ENCODE measurements at regions not wholly inside any gene's neighbourhood (a gene's known extent, or its start where the extent isn't known, plus 50 kb on each side); places are given as distances from the start of the nearest gene placed in this dataset.

DNA sequence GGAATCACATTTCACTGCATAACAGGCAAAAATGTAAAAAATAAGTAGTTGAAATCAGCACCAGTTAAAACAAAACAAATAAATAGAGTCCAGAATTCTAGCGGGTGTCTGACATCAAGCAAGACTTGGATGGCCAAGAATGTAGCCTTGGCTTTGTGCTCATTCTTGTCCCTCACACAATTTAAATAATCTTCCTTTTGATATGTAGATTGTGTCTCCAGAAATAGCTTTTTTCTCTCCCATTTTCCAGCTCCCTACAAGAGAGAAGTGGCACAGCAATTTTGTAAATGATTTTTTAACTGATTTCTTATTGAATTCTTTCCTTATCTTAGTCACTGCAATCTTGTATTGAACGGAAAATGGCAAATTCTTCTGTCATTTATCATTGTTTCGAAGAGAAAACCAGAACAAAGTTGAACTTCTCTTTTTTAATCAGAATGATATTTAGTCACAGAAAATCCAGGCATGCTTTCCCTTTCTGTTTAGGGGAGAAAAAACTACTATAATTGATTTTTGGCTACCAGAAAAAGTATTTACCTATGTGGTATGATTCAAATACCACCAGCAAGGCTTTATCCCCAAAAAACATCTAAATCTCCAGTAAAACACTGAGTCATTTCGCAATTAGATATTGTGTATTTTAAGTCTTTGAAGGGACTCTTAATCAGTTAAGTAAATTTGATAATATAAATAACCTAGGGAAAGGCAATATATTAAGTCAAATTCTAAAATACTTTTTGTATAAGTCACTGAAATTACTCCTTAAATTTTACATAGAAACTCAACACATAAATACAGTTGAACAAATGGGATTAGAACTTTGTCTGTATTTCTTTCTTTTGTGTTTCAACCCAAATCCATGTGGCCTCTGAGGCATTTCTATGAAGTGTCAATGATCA, 481.7 kb downstream of the GBE1 start:
- DNase-seq (ENCODE audit: low read depth in 2 of 2), result no peak

DNA sequence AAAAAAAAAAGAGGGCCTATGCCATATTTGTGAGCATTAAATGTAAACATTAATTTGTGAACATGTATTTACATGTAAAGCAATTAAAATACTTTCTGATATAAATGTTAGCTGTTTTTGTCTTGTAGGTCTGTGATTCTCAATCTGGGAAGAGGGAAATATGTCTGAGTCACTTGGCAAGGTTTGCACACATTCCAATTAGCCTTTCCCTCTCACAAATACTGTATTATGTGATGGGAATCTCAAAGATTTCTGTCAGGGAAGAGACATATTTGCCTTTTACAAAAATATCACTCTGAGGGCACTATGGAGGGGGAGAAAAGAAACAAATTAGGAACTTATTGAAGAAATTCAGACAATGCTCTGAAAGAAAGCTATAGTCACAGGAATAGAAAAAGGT, 483.6 kb downstream of the GBE1 start:
- DNase-seq (ENCODE audit: low read depth in 2 of 2), result no peak

DNA sequence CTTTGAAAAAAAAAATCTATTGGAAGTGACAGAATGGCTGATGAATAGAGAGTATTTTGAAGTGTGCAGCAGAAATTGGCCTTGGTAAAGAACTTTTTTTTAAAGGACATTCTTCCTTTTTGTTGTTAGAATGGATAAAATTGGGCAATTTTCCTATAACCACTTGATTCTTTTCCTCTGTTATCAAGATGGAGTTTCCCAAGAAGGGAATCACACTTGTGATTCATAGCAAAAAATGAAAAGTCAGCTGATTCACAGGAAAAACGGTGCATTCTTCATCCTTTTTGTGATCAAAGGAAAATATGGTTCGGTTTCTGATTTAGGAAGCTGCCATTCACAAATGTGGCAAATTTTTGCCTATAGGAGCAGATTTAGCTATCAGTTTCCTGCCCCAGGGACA, 486.8 kb downstream of the GBE1 start:
- no peak for DNase-seq (ENCODE audit: low read depth in 2 of 2)

DNA sequence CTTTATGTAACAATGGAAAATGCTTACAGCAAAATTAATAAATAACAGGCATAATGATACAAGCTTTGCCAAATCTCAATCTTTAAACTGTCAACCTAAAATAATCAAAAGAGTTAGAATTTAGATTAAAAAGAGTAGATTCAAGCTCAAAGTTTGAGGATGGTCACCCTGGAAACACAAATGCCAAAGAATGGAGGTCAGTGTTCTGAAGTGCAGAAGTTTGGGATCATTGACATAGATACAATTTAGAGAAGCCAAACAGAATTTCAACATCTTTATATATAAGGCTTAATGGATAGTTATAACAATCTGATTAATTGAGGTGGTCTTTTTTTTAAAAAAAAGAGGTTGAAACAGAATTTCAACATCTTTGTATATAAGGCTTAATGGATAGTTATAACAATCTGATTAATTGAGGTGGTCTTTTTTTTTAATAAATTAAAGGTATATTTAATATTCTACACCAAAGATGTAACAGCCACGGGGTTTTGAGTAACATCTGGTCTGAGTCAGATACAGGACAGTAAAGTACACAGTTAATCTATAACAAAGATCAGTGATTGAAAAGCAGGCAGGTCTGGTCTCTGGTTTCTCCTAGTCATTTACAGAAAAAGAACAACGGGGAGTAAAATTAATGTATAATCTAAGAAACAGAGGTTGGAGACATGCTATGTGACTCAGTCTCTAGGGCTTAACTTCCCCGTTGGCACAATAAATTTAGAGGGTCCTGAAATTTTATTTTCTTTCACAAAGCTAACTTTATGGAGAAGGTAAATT, 490.7 kb downstream of the GBE1 start:
- no peak for DNase-seq (ENCODE audit: low read depth in 2 of 2)

DNA sequence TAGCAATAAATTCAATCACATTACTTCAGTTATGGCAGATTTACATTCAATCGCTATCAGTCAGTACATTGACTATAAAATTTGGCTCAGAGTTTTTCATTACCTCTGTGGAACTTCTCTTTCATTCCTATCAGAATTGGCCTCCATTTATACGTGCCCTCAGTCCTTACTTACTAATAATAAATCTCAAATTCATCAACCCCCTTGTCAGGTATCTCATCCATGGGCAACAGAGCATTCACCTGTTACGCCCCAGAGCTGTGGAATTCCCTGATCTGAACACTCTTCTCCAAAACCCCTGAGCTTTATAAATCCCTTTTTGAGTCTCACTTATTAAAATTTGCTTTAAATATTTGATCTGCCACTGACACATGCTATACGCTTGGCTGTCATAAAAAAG, 492.9 kb downstream of the GBE1 start:
- no peak for DNase-seq (ENCODE audit: low read depth in 2 of 2)

DNA sequence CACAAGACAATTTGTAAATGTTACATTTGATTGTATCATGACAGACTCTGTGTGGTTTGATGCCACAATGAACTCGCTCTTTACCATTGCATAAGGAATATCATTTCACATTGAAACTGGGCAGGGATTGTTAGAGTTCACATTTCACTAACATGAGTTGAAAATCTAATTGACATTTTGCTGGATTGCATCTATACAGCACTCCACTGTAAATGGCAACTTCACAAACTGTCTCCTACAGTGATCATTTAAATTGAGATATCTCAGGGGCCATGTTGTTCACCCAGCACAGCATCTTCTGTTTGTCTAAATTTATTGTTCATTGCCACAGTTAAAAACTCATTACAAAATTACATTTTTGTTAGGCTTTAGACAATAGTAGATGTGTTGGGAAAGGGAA, 499.4 kb downstream of the GBE1 start:
- no peak for DNase-seq (ENCODE audit: low read depth in 2 of 2)

DNA sequence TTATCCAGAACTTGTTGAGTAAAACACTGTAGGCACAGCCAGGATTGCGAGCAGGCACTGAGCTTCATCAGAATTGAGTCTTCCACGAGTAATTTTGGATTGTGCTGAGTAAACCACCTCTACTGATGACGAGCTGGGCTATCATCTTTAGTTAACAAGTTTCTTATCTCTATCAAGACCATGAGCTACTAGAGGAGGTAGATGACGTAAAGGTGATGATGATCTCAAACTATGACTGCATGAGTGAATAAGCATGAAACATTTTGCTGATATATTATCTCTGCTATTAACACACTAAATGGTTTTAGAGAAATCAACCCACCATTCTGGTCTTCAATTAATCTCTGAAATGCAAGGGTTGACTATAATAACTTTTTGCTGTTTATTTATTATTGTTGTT, 506.0 kb downstream of the GBE1 start:
- DNase-seq (ENCODE audit: low read depth in 2 of 2), result no peak

DNA sequence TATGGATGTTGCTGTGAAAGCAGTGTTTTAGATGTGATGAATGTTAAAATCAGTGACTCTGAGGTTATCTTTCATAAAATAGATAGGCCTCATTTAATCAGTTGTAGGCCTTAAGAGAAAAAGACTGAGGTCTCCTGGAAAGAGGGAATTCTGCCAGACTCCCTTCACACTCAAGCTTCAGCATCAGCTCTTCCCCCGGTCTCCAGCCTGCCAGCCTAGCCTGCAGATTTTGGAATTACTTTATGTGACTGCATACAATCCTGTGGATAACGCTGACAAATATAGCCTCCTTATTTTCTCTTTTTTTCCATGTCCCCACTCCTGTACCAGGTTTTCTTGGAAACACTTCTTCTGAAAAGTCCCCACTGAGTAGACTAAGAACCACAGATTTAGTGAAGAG, 510.3 kb downstream of the GBE1 start:
- no peak for DNase-seq (ENCODE audit: low read depth in 2 of 2)

DNA sequence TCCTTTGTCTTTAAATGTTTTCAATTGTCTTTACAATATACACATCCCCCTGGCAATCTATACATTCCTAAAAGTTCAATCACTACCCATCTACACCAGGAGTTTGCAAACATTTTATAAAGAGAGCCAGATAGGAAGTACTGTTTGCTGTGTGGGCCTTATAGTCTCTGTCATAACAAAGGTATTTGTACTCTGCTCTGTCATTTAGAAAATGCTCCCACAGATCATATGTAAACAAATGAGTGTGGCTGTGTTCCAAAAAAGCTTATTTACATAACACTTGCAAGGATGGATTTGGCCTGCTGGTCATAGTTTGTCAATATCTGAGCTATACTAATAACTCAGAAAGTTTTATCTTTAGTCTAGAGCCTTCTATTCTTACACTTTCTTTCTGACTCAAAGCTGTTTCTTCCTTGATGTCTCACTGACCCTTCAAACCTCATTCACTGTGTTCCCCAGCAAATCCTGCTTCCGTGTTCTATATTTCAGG, 511.9 kb downstream of the GBE1 start:
- DNase-seq (ENCODE audit: low read depth in 2 of 2), result no peak

DNA sequence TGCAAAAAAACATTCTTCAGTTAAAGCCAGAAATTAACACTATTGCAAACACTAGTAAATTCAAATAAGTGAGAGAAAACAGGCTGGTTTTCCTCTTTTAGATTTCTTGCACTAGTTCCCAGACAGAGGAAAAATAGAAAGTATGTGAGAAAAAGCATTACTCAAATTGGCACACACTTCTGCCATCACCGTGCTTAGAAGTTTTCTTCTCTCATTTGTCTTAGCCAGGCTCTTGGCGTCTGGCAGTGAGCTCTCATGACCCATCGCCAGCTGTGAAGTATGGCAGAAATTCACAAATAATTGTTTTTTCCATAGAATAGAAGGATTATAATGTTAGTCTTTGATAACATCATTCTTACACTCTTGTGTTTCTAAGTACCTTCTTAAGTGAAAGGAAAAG, 515.9 kb downstream of the GBE1 start:
- DNase-seq (ENCODE audit: low read depth in 2 of 2), result no peak

DNA sequence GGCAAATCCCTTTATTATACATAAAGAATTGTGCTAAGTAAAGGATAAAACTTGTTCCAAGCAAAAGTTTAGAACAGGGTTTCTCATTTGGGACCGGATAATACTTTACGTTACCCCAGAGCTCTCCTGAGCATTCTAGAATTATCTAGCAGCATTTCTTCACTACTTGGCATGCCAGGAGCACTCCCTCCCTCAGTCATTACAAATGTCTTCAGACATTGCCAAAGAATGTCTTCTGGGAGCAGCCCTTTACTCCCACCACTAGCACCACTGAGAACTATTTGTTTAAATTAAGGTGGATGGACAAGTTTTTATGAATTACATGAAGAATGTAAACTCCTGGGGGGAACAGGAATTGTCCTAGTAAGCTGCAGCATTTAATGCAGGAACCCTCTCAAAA, 516.4 kb downstream of the GBE1 start:
- no peak for DNase-seq (ENCODE audit: low read depth in 2 of 2)

- DNase-seq (ENCODE audit: low read depth in 2 of 2), result no peak
Observed at GRCh38 chr3:81244231-81244630, 517.2 kb downstream of the GBE1 start.

- no peak for DNase-seq (ENCODE audit: low read depth in 2 of 2)
Observed at GRCh38 chr3:81242871-81243270, 518.6 kb downstream of the GBE1 start.

GRCh38 chr3:81237181-81237580, 524.3 kb downstream of the GBE1 start:
- DNase-seq (ENCODE audit: low read depth in 2 of 2), result no peak

DNA sequence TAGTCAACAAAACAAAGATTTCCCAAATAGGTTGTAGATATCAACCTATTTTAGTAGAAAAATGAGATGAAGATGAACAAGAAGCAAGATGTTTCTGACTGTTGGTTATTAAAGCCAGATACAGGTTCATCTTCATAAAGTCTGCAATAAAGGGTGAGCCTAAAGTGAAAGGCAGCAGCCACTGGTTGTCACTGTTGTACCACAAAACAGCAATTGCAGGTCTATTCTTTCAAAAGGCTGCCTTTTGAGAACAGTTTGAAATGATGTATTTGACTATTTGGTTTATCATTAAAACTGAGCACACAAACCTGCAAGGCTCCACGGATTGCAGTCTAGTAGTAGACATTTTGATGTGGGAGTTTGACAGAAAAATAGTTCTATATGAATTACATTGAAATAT, 543.4 kb downstream of the GBE1 start:
- DNase-seq (ENCODE audit: low read depth in 2 of 2), result no peak

GRCh38 chr3:81217101-81217500, 544.3 kb downstream of the GBE1 start:
- DNase-seq (ENCODE audit: low read depth in 2 of 2), result no peak

- DNase-seq (ENCODE audit: low read depth in 2 of 2), result no peak
Observed at GRCh38 chr3:81216192-81216591, 545.3 kb downstream of the GBE1 start.

DNA sequence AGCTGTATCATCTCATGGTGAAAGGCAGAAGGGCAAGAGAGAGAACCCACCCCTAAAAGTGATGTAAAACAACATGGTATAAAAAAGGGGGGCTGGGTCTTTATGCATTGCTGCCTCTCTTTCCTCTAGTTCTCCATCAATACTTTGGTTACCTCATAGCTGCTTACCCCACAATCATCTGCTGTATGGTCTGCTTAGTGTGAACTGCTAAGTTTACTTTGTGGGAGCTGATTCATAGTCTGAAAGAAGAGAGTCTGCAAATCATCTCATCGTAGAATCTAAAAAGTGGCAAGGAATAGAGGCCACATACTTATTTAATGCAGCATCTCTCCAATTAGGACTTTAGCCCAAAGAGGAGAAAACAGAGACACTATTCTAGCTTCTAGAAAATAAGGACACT, 546.8 kb downstream of the GBE1 start:
- DNase-seq (ENCODE audit: low read depth in 2 of 2), result no peak

DNA sequence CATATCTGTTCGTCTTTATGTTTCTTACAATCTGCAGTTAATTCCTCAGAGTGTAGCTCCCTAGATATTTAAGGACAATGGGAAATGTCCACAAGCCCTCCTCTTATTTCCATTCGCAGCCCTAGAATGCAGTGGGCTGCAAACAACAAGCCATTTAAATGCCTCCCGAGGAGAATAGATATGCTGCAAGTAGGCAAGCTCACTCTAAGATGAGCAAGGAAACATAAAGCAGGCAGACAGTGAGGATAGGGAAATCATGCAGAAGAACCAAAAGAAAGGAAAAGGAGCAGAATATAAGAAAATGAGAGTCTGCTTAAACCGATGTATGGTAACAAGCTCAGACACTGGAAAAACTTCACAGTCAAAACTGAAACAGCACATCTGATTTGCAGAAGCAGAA, 561.9 kb downstream of the GBE1 start:
- no peak for DNase-seq (ENCODE audit: low read depth in 2 of 2)

GRCh38 chr3:81198756-81199155, 562.7 kb downstream of the GBE1 start:
- no peak for DNase-seq (ENCODE audit: low read depth in 2 of 2)

DNA sequence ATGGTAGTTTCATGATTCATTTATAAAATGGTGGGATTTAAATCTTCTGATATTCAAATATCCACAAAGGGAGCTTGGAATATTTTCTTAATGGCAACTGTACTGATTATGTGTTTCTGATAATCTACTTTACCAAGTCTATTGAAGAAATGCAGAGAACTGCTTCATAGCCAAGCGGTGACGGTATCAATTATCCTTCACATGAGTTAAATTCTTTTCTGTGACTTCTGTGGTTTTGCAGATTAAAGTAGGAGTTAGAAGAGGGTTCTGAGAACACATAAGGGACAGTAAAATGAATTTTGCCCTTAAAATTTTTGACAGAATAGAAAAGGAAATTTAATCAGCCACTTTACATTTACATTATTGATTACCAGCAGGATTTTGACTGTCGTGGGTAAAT, 563.2 kb downstream of the GBE1 start:
- no peak for DNase-seq (ENCODE audit: low read depth in 2 of 2)

DNA sequence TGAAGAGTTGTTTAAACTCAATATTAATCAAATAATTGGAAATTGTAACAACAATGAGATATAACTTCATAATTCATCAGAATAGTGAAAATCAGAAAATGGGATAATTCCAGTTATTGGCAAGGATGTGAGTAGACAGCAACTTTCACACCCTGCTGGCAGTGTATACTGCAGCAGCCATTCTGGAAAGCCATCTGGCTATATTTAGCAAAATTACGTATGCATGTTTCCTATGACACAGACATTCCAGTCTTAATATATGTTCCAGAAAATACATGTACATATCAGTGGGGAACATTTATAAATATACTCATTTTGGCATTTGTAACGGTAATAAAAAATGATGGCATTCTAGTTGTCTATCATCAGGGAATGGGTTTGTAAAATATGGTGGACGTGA, 564.1 kb downstream of the GBE1 start:
- DNase-seq (ENCODE audit: low read depth in 2 of 2), result no peak

- DNase-seq (ENCODE audit: low read depth in 2 of 2), result no peak
Observed at GRCh38 chr3:81195478-81195877, 566.0 kb downstream of the GBE1 start.
